T-helper 2 cell (primary cell): ENCODE measurements at regions not wholly inside any gene's neighbourhood (a gene's known extent, or its start where the extent isn't known, plus 50 kb on each side); places are given as distances from the start of the nearest gene placed in this dataset.
A peak's percentile ranks its signal among the peaks of the same experiment; 100 is the strongest.

Source experiments
- DNase-seq, 5 experiments: peaks; one replicate each; pipeline versions ENCODE4 v3.0.0 to v3.0.0-alpha.2; 2012 to 2022

GRCh38 chr15:25501828-25502446 lies 63.1 kb upstream of the UBE3A start:
- DNase-seq, result peak in 1 of 5 experiments; percentile 19

- DNase-seq, result no peak
Observed at GRCh38 chr15:25498835-25499234, 60.0 kb upstream of the UBE3A start.

GRCh38 chr15:25497934-25498333 lies 59.1 kb upstream of the UBE3A start:
- no peak for DNase-seq

GRCh38 chr15:25493823-25494526 lies 55.2 kb upstream of the UBE3A start:
- no peak for DNase-seq

- DNase-seq, result no peak
Observed at GRCh38 chr15:25492315-25492714, 53.5 kb upstream of the UBE3A start.
